ENCODE measurements at regions not wholly inside any gene's neighbourhood (a gene's known extent, or its start where the extent isn't known, plus 50 kb on each side); places are given as distances from the start of the nearest gene placed in this dataset.

DNA sequence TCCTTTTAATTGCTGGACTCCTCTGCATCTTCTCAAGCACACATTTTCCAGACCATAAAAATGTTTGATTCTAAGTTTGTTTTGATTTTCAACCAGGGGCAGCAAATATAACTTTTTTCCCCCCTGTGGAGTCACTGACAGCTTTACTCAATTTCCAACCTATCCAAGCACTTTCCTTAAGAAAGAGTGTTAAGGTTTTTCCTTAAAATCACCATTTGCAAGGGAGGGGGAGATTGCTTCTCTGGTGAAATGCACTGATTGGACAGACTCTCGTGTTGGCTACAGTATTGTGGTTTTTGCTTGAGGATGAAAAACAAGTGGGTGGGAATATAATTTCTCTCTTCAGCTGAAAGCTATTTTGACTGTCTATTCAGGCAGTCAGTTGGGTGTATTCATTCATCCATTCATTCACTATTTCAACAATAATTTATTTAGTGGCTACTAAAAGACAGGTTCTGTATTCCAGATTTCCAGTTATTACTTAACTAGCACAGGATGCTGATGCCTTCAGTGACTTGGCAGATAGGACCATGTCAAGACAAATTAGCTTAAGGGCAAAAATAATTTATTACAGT is 146.3 kb downstream of the BAMBI start:
- TF ChIP-seq, protein P1, sequence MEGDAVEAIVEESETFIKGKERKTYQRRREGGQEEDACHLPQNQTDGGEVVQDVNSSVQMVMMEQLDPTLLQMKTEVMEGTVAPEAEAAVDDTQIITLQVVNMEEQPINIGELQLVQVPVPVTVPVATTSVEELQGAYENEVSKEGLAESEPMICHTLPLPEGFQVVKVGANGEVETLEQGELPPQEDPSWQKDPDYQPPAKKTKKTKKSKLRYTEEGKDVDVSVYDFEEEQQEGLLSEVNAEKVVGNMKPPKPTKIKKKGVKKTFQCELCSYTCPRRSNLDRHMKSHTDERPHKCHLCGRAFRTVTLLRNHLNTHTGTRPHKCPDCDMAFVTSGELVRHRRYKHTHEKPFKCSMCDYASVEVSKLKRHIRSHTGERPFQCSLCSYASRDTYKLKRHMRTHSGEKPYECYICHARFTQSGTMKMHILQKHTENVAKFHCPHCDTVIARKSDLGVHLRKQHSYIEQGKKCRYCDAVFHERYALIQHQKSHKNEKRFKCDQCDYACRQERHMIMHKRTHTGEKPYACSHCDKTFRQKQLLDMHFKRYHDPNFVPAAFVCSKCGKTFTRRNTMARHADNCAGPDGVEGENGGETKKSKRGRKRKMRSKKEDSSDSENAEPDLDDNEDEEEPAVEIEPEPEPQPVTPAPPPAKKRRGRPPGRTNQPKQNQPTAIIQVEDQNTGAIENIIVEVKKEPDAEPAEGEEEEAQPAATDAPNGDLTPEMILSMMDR (IDR thresholded peaks at IDR 0.05) = no peak
- TF ChIP-seq POLR2A (IDR thresholded peaks at IDR 0.05) = no peak
- no peak for TF ChIP-seq EP300 (IDR thresholded peaks at IDR 0.05)
